ENCODE measurements at regions not wholly inside any gene's neighbourhood (a gene's known extent, or its start where the extent isn't known, plus 50 kb on each side); places are given as distances from the start of the nearest gene placed in this dataset.

DNA sequence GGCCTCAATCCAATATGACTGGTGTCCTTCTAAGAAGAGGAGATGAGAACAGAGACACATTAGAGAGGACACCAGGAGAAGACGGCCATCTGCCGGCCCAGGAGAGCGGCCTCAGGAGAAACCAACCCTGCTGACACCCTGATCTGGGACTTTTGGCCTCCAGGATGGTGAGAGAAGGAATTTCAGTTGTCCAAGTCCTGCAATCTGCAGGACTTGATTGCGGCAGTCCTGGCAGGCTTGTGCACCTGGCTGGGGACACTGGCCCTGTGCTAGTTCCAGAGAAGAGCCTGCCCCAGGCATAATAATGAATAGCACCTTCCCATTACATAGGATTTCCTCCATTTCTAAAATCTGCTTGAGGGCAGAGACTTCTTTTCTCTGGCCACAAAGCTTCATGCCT, 409.9 kb upstream of the SHH start:
- no peak for DNase-seq (ENCODE audit: low read depth)

DNA sequence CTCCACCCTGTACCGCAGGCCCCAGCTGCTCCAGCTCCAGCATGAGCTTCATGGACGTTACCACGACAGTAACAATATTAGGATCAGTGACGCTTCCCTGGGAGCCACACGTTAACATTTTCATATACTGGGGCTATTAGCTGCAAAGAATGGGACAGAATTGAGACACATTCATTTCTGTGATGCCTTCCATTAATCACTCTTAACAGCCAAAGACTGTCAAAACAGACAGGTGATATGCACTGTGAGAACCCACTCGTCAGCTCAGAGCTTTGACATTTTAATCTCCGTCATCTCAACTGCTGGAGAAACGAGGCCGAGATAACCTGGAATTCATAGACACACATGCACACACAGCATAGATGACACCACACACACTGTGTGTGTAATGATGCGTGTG, 408.4 kb upstream of the SHH start:
- DNase-seq (ENCODE audit: low read depth) = no peak

DNA sequence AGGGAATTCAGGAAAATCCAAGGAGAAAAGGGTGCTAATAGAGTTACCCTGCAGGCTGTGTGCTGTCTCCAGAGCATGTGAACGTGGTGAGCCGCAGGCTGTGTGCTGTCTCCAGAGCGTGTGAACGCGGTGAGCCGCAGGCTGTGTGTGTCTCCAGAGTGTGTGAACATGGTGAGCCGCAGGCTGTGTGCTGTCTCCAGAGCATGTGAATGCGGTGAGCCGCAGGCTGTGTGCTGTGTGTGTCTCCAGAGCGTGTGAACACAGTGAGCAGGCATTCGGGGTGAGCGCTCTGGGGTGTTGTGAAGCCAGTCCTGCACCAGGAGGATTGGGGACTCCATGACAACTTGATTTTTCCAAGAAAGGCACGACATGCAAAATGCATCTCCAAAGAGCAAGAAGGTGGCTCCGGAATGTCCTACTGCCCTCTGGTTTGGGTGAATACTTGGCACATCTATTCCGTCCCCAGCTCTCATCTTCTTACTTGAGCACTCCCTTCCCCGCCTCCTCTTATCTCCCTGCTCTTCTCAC, 407.9 kb upstream of the SHH start:
- no peak for DNase-seq (ENCODE audit: low read depth)

DNA sequence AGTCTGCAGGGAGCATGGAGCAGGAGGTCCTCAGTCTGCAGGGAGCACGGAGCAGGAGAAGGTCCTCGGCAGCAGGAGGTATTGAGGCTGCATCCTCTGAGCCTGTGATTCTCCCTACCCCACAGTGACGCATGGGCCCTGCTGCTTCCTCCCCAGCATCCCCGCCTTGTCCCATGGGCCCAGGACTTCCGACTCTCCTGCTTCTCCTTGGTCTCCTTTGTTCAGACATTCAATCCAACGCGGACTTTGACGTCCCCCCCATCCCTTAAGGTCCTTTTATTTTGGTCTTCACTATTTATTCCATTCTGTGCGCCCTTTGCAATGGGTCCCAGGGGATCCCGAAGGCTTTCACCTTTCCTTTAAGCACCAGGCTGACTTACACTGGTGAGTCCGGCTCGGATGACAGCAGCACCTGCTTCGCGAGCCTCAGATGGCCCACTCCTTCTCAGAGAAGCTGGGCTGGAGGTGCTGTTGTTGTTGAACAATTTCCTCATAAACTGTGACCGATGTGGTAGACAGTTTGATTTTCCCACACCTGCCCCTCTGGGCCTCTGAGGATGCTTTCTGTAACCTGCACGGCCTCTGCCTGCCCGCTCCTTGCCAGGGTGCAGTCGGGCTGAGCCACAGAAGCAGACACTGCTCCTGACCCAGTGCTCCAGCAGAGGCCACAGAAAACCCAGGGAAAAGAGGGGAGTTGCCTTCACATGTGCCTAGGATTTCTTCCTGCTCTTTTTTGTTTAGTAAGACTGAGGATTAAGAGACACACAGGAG, 407.2 kb upstream of the SHH start:
- DNase-seq (ENCODE audit: low read depth) = no peak

DNA sequence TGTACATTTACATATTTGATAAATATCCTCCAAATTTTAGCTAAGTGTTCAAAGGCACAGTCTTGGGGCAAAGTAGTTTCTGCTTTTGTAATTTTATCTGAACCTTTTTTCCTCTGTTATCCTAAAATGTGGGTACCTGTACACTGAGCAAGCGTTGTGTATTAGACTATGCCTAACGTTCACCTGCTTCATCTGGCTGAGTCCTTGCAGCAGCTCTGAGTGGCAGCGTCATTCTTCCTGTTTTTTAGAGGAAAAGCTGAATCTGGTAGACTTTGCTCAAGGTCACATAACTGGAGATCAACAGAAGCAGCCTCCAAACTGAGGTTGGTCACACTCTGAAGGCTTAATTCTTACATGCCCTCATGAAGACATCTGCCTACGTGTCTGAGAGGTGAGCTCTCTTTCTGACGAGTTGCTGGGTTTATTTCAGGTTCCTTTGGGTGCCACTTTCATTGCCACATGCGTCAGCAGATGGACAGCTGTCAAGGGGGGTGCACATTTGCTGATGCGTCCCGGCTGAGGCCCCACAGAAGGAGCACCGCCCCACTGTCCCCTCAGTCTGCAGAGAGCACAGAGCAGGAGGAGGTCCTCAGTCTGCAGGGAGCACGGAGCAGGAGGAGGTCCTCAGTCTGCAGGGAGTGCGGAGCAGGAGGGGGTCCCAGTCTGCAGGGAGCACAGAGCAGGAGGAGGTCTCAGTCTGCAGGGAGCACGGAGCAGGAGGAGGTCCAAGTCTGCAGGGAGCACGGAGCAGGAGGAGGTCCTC, 406.5 kb upstream of the SHH start:
- no peak for DNase-seq (ENCODE audit: low read depth)

DNA sequence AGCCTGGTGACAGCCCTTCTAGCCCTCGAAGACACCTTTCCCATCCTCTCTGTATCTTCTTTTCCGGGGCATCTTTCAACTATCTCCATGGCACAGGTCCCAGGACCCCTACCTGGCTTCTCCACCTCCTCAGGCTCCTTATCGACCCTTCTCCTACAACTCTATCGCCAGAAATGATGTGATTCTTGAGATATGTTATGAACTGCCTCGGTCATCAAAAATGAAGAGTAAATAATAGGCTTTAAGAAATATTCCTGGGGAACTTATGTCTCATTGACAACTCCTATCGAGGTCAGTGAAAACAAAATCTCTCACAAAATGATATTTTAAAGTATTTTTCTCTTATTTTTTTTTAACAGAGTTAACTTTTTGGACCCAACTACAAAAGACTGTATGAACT, 405.5 kb upstream of the SHH start:
- DNase-seq (ENCODE audit: low read depth) = no peak

DNA sequence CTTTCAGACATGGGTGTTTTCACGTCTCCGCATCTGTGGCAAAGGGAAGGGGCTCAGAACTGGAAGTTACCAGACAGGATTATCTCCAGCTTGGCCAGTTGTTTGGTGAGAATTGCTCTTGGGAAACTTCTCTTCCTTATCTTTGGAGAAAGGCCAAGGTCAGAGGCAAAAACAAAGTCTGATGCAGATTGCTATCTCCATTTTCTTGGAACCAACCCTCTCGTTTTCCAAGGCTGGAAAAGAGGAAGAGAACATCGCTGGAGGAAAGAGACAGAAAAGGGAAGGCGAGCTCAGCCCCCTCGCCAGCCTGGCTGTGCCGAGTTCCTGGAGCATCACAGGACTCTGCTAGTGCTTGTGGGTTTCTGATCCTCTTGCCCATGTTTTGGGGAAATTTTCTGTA, 396.8 kb upstream of the SHH start:
- DNase-seq (ENCODE audit: low read depth) = no peak

DNA sequence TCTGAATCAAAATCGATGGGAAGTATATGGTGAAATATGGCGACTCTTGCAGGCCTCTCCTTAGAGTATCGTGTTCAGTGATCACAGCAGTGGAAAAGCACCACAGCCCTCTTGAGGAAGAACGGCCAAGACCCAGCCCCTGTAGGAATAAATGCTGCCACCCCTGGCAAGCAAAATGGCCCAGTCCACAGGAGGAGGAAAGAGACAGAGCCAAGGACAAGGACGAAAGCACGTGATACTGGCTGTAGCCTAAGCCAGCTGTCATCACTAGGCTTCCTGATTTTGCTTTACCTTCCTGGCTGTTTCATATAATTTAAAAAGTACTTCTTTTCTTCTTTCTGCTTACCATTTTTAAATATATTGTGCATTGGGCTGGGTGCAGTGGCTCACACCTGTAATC, 395.0 kb upstream of the SHH start:
- no peak for DNase-seq (ENCODE audit: low read depth)

DNA sequence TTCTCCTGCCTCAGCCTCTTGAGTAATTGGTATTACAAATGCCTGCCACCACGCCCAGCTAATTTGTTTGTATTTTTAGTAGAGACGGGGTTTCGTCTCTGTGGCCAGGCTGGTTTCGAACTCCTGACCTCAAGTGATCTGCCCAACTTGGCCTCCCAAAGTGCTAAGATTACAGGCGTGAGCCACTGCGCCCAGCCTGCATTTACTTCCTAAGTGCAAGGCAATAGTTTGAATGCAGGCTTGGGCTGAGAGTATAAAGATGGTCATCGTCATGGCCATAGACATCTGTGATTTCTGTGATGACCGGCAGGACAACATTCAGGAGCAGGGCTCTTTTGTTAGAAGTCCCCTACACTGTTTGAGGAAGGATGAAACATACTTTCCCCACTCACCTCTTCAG, 393.9 kb upstream of the SHH start:
- no peak for DNase-seq (ENCODE audit: low read depth)

DNA sequence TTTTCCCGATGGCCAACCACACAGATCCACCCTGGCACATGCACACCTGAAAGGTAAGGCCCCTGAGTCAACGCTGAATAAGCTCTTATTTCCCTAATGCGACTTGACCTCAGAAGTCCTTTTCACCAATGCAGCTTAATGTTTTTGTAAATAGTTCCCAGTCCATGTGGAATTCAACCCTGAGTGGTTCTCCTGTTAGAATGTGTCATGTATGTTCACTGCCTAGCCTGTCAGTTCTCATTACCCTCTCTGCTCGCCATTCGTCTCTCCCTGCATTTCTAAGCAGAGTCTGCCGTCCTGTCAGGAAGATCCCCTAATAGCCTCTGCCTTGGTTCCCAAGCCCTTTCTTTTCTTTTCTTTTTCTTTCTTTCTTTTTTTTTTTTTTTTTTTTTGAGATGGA, 392.6 kb upstream of the SHH start:
- DNase-seq (ENCODE audit: low read depth) = no peak

DNA sequence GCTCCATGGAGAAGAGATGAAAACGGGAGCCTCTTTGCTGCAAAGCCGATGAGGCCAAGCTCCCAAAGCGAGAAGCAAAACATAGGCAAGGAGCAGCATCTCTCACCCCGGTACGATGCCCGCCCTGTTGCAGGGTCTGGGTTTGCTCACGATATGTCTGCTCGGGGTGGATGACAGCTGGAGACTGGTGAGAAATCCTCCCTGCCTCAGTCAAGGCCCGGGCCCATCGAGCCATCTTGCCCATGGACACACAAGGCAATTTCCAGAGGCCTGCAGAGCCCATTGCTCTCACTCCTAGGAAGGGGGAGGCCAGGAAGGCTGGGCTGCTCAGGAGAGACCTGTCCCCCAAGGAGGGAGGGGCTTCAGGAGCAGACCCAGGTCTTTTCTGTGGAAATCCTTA, 391.7 kb upstream of the SHH start:
- DNase-seq (ENCODE audit: low read depth) = no peak

DNA sequence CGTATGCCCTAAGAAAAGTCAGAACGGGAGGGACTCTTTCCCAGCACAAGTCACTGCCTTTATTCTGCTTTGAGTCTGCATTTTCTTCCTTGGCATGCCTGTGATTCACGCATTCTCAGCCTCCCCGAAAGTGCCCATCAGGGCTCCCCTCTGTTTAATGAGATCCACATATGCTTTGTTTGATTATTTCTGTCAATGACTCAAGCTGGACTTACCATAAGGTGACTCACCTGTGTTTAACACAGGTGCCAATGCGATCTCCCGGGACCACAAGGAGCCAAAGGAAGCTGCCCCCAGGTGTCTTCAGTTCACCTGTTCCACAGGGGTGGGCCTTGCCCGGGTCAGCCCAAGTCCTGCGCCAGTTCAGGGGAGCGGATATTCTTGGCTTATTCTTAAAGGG, 386.0 kb upstream of the SHH start:
- DNase-seq (ENCODE audit: low read depth) = no peak

DNA sequence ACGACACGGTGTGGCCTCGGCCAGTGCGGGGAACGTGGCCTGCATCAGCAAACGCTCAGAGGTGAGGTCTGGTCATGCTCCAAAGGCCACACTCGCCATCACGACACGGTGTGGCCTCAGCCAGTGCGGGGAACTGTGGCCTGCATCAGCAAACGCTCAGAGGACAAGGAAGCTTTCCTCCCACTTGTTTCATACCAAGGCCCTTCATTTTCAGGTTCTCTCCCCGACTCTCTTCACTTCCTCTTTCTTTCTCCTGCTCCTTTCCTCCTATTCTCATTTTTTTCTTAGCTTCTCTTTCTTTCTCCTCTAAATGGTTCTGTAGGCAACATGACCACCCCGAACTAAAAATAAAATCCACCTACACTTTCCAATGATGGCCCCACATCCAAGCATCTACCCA, 384.4 kb upstream of the SHH start:
- DNase-seq (ENCODE audit: low read depth) = no peak

DNA sequence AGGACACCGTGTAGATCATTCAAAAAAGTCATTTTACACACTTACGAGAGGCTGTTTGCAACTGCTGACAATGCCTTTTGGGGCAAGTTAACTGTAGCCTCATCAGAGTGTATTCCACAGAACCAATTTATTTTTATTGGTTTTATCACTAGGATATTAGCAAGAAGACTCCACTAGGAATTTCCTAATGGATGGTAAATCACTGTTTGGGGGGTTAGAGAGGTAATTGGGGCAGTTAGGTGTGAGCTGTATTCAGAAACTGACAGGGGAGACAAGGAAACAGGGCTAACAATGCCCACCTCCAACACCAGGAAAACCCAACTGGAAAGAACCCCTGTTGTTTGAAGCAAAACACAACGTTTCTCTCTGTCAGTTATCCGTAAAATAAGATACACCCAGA, 383.0 kb upstream of the SHH start:
- DNase-seq (ENCODE audit: low read depth) = no peak

DNA sequence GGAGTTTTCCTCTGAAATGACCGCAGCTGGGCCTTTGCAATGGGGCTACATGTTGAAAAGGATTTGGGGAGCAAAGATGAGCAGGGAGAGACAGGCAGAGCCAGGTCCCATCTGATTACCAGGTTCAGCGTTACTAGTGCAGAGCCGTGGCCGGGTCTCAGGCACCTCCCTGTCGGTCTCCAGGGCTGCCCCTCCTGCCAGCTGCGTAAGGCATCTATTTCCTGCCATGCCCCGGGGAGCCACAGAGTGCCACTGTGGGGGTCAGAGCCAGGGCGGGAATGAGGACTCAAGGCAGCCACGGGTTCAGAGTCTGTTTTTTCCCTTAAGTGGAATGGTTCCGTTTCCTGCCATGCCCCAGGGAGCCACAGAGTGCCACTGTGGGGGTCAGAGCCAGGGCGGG, 382.6 kb upstream of the SHH start:
- DNase-seq (ENCODE audit: low read depth) = no peak

DNA sequence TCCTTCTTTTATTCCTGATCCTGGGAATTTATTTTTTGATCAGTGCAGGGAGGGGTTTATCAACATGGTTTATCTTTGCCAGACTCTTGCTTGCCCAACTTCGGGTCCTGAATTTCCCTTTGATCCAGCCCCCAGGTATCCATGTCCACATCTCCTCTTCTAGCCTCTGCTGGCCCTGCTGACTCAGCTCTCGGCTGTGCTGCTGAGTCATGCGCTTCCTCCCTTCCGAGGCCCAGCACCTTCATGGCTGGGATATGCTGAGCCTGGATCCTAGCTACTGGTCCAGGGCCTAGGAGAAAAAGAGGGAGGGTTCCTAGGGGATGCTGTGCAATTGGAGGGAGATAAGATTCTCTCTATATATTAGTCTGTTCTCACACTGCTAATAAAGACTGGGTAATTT, 380.7 kb upstream of the SHH start:
- DNase-seq (ENCODE audit: low read depth) = no peak

DNA sequence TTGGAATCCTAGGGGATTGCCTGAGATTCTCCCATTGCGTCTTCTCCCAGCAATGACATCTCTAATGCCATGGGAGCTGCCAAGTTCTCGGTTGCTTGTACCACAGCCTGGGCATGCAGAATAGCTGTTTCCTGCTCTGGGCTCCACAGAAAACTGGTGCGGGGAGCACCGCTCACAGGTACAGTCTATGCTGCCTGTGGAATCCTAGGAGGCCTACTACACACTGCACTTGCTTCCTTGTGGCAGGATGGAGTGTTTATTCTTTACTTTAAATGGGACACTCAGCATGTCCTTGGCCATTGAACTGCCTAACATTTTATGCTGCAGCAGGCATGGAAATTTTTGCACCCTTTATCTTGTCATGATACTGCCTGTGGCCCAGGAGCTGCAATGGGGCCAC, 378.8 kb upstream of the SHH start:
- no peak for DNase-seq (ENCODE audit: low read depth)

DNA sequence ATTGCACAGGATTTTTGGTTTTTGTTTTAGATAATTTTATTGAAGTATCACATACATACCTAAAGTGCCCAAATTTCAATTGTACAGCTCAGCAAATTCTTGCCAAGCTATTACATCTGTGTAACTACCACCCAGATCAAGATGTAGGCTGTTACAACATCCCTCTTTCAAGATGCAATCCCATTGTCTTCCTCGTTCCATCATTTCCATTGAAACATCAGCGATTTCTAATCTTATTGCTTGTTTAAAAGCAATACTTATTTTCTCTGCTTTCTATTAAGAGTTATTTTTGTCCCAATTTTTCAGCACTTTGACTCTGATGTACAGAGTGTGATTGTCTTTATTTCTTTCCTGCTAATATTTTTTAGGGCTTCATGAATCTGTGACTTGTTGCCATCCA, 372.8 kb upstream of the SHH start:
- no peak for DNase-seq (ENCODE audit: low read depth)

DNA sequence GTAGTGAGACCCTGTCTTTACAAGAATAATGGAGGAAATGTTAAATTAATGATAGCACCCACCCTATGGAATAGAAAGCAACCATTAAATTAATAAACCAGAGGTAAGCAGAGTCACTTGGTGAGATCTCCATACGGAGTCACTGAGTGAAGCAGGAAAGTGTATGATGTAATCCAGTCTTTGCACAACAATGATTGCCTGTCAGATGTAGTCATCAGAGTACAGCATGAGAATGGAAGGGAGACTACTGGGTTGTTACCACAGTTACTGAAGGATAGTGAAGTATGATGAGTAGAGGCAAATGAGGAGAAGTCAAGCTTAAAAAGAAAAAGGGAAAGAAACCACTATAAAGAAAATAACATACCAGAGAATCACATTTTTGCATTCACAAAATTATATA, 371.9 kb upstream of the SHH start:
- DNase-seq (ENCODE audit: low read depth) = no peak

DNA sequence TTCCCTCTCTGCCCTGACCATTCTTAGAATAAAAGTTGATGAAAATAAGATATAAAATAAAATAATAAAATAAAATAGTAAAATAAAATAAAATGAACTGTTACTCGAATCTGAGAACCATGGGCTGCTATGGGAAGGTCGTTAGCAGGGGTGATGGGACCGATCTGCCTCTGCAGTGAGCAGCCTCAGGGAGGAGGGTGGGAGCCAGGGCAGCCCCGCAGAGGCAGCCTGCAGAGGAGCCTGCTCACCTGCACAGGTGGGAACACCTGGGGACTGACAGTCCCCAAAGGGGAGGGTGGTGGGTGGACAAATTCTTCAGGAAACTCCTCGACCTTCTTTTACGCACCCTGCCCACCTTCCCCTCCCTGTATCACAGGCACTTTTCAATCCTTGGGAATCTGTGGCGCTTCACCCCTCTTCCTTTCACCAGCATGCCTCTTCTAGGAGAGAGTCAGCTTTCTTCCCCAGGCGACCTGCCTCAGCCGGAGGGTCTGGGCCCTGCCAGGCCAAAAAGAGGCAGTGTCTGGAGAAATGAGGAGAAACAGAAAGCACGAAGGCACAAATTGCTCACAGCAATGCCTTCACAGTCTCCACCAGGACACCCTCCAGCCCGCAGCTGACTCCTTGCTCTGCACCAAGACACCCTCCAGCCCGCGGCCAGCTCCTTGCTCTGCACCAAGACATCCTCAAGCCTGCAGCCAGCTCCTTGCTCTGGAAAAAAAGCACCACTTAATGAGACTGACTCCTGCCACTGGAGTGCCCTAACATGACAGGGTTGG, 368.4 kb upstream of the SHH start:
- DNase-seq (ENCODE audit: low read depth) = no peak

DNA sequence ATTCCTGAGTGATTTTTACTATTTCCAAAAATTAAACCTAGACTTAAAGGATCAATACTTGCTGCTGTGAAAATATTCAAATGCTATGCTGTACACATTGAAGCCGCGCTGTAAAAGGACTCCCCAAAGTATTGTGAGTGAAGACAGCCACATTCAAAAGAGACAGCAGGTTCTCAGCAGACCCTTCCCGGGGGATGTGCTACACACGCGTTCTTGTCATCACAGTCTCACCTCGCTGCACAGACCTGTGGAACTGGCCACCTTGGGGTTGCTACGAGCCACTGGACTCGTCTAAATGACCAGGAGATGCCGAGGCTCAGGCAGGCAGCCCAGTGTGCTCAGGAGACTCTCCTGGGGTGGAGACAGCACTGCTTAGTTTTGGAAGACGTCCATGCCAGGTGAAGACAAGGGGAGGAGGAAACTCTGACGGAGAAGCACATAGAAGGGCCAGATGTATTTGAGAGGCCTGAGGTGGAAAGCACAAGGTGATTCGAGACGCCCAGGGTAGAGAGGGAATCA, 367.7 kb upstream of the SHH start:
- no peak for DNase-seq (ENCODE audit: low read depth)

DNA sequence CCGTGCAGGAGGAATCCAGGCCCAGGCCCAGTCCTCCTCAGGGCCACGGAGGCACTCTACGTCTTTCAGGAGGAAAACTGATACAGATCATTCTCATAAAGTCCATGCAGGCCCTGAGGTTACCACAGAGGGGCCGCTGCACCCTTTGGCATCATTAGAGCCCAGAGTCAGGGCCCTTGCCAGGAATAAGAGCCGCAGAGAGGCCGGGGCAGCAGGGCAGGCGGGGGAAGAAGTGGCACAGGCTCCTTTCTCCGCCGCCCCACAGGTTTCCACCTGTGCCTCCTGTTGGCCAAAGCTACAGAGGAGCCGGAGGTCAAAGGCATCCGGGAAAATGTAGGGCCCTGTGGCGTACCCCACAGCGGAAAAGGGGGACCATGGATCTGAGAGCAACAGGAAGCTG, 366.6 kb upstream of the SHH start:
- DNase-seq (ENCODE audit: low read depth) = no peak

DNA sequence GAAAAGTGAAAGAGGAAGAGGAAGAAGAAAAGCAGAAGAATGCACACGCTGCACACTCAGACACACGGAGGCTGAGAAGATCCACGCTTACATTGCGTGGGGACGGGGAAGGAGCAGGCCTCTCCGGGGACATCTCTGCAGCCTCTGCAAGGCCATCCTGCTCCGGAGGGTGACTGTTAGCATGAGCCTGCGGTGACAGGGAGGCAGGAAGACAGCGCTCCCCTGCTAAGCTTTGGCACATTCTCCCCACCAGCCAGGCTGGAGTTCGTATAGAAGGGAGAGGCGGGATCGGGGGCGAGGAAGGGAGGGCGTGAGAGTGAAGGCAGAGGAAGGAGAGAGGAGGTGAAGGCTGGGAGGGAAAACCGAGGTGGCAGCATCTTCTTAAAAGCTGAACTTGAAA, 366.0 kb upstream of the SHH start:
- no peak for DNase-seq (ENCODE audit: low read depth)
